IPS DF 6.9 (cell line): ENCODE measurements at regions not wholly inside any gene's neighbourhood (a gene's known extent, or its start where the extent isn't known, plus 50 kb on each side); places are given as distances from the start of the nearest gene placed in this dataset.
"Not testable (repeated sequence)": the region's sequence is repeated elsewhere in the genome, so short reads cannot be mapped to it uniquely, and the experiment has no call there.

Source experiments
- DNase-seq: peaks from one replicate; pipeline ENCODE4 v3.0.0-alpha.2; 2013; ENCODE audit warnings: low read depth, low spot score
- H3K27ac ChIP-seq: one replicate; pipeline ENCODE4 v1.5.1; 2013; ENCODE audit warnings: low read length, control low read depth
- H3K27me3 ChIP-seq: 2 replicates; pipeline ENCODE4 v1.6.1; 2013; ENCODE audit warnings: mild to moderate bottlenecking, low read length; ENCODE audit not compliant: control insufficient read depth, insufficient read depth
- H3K36me3 ChIP-seq: 2 replicates; pipeline ENCODE4 v1.6.1; 2013; ENCODE audit warnings: low read length; ENCODE audit not compliant: control insufficient read depth, insufficient read depth
- H3K4me1 ChIP-seq: 2 replicates; pipeline ENCODE4 v1.6.1; 2013; ENCODE audit warnings: low read length; ENCODE audit not compliant: control insufficient read depth, insufficient read depth
- H3K4me3 ChIP-seq: 2 replicates; pipeline ENCODE4 v1.5.1; 2013; ENCODE audit warnings: mild to moderate bottlenecking, low read length
- H3K9me3 ChIP-seq: 2 replicates; pipeline ENCODE4 v1.6.1; 2013; ENCODE audit warnings: low read length, inconsistent platforms; ENCODE audit not compliant: control insufficient read depth, insufficient read depth
- WGBS: extraction: QIAGEN DNeasy Blood & Tissue Kit; methylation state at CpG from one replicate; pipeline ENCODE4 v1.1.7; 2013; ENCODE audit warnings: mixed read lengths, missing lambda C conversion rate; ENCODE audit not compliant: insufficient read length, insufficient coverage; 5-methylcytosine and 5-hydroxymethylcytosine counted together

DNA sequence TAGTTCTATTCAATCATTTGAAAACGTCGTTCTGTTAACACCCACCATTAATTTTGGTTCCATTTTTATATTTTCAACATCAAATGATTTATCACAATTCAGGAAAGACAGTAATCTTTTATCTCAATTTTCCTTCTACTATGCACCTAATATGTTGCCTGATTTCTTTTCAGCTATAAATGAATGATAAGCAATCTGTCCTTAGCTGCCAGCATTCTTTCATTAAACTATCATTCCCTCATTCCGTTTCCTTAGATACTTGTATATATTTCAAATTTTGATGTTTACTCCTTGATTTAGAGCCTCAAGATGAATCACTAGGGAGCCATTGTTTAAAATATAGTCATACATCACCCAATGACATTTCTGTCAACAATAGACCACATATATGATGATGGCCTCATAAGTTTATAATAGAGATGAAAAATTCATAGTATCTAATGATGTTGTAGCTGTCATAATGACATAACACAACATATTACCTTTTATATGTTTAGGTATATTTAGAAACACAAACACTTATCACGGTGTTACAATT, 661.7 kb downstream of the IPMK start:
- no peak for DNase-seq
- no peaks in the 10 kb centered on the region for H3K36me3 ChIP-seq
- H3K9me3 ChIP-seq, result no peaks in the 10 kb centered on the region
- no peaks in the 10 kb centered on the region for H3K27me3 ChIP-seq
- 100% methylated on average over 1 of the region's 4 CpGs for WGBS
- H3K27ac ChIP-seq, result no peak overlapping the region
- no peaks in the 10 kb centered on the region for H3K4me1 ChIP-seq
- H3K4me3 ChIP-seq, result no peak overlapping the region

DNA sequence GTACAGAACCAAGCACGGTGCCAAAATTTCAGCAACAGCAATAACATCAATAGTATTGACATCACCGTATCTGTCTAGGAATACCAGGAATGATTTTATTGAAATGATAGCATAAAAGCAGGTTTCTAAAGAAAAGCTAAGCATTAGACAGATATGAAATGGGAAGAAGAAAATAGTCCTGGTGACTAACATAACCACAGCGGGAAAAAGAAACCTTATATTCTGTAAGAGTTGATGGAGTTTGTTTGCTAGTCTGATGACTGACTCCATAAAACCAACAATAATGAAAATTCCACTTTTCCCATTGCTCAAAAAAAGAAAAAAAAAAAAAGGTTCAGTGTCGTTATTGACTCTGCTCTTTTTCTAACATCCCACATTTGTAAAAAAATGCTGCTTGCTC, 668.3 kb downstream of the IPMK start:
- H3K27ac ChIP-seq, result no peak overlapping the region
- no peaks in the 10 kb centered on the region for H3K9me3 ChIP-seq
- H3K4me3 ChIP-seq, result no peak overlapping the region
- no peaks in the 10 kb centered on the region for H3K27me3 ChIP-seq
- WGBS, result no CpG with 5 or more reads among the region's 4 CpGs
- H3K36me3 ChIP-seq, result no peaks in the 10 kb centered on the region
- no peak for DNase-seq
- no peaks in the 10 kb centered on the region for H3K4me1 ChIP-seq

DNA sequence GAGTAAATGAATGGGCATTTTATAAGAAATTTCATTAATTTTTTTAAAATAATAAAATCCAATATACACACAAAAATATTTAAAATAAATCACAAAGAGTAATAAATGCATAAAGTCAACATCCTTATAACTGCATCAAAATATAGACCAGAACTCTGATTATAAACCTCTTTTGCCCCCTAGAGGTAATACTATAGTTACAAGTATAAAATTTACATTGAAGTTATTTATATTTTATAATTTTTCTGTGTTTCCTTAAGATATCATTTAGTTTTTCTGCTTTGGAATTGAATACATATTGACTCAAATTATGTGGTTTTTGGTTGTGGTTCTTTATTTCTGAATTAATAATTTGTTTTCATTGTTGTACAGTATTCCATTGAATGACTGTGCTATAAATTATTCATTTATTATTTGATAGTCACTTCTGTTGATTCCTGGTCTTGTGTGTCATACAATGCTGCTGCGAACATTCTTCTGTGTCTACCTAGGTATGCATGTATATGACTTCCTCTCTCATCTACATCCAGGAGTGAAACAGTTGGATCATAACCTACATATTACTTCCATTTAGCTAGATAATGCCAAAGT, 673.6 kb downstream of the IPMK start:
- H3K9me3 ChIP-seq, result no peaks in the 10 kb centered on the region
- WGBS, result no CpG with 5 or more reads among the region's 1 CpG
- no peak overlapping the region for H3K27ac ChIP-seq
- H3K4me1 ChIP-seq, result no peaks in the 10 kb centered on the region
- no peak for DNase-seq
- H3K4me3 ChIP-seq, result no peak overlapping the region
- no peaks in the 10 kb centered on the region for H3K36me3 ChIP-seq
- H3K27me3 ChIP-seq, result no peaks in the 10 kb centered on the region

DNA sequence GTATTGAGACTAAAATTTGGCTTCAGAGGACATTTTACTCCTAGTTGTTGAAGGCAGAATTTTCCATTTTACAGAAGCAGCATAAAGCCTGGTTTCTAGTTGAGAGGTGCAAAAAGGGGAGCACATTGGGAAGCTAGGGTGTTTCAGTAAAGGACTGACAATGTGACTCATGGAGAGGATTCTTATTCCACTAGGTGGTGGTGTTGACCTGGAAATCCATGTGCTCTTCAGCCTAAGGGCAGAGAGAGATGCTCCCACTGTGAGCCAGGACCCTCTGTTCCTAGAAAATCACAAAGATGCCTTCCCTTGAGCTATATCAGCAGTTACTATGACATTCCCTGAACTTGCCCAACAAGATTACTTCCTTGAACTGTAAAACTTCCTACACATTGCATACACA, 687.8 kb downstream of the IPMK start:
- Histone ChIP-seq H3K9me3 (0 out of 2 replicates have a peak, but pooled peaks cover 1% of the 10 kb centered on the region), H3K27ac (no peak overlapping the region), H3K27me3 (no peaks in the 10 kb centered on the region), H3K4me1 (no peaks in the 10 kb centered on the region), H3K4me3 (no peak overlapping the region), H3K36me3 (no peaks in the 10 kb centered on the region)
- DNase-seq, result peak; percentile 35

DNA sequence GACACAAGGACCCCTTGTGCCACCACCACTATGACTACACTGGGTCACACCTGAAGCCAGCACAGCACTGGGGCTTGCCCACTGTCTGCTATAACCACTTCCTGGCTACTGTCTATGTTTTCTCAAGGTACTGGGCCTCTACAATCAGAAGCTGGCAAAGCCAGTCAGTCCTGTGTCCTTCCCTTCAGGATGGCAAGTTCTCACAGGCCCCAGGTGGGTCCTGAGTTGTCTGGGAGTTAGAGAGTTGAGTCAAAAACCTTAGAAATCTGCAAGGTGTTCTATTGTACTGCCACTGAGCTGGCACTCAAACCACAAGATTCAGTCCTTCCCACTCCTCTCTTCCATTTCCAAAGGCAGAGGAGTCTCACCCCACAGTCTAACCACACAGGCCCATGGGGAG, 705.5 kb downstream of the IPMK start:
- Histone ChIP-seq H3K4me3 (no peak overlapping the region), H3K4me1 (no peaks in the 10 kb centered on the region), H3K9me3 (no peaks in the 10 kb centered on the region), H3K36me3 (no peaks in the 10 kb centered on the region), H3K27me3 (no peaks in the 10 kb centered on the region), H3K27ac (no peak overlapping the region)
- DNase-seq, result no peak

DNA sequence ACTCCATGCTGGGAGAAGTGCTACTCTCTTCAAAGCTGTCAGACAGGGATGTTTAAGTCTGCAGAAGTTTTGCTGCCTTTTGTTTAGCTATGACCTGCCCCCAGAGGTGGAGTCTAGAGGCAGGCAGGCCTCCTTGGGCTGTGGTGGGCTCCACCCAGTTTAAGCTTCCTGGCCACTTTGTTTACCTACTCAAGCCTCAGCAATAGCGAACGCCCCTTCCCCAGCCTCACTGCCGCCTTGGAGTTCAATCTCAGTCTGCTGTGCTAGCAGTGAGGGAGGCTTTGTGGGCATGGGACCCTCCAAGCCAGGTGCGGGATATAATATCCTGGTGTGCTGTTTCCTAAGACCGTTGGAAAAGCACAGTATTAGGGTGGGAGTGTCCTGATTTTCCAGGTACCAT, 715.9 kb downstream of the IPMK start:
- WGBS, result no CpG with 5 or more reads among the region's 5 CpGs
- not testable (repeated sequence) for H3K27me3 ChIP-seq, H3K9me3 ChIP-seq, H3K36me3 ChIP-seq, H3K27ac ChIP-seq, H3K4me3 ChIP-seq, H3K4me1 ChIP-seq, DNase-seq

DNA sequence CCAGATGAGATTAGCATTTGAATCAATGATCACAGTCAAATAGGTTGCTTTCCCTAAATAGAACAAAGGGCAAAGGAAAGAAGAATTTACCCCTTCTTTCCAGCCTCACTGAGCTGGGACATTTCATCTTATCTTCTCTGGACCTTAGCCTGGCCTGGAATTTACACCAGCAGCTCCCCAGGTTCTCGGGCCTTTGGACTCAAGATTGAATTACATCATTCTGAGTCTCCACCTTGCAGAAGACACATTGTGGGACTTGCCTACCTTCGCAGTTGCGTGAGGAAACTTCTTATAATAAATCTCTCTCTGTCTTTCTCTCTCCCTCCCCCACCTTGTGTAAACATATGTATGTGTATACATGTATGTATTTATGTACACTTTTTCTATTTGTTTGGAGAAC, 732.4 kb downstream of the IPMK start:
- no peak for DNase-seq
- Histone ChIP-seq H3K4me1 (no peaks in the 10 kb centered on the region; the same call in 1 of the 2 replicates), H3K36me3 (no peaks in the 10 kb centered on the region), H3K27me3 (no peaks in the 10 kb centered on the region), H3K9me3 (no peaks in the 10 kb centered on the region), H3K27ac (no peak overlapping the region), H3K4me3 (no peak overlapping the region)
- no CpG with 5 or more reads among the region's 3 CpGs for WGBS

DNA sequence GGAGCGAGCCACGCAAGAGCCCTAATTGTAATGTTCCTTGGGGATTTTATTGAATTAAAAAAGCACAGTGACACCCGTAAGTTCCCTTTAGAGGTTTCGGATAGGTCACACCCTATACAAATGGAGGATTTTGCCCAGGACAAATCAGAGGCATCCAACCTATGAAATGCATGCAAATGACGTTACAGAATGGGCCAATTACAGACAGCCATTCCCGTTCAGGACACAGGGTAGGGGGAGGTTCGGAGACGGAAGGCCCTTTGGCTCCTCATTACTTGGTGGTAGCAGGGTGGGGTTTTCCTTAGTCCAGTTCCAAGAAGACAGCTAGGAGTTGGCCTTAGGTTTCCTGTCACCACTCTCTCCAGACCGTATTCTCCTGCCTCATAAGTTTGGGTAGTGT, 754.1 kb downstream of the IPMK start:
- DNase-seq, result no peak

DNA sequence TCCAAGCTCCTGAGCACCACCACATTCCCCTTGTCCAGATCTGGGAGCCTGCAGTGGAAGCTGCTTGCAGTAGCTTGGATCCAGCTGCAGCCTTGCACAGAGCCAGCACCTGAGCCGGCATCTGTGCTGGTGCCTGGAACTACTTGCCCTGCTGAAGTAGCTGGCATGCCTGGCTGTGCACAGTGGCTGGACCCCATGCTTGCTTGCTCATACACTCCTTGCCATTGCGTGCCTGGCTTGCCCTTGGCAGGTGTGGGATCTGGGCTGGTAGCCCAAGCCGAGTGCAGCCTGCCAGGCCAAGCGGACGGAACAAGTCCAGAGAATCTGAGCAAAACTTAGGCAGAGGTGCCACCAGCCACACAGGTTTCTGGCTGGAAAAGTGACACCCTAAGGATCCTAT, 759.9 kb downstream of the IPMK start:
- Histone ChIP-seq H3K9me3 (no peaks in the 10 kb centered on the region), H3K27ac (no peak overlapping the region), H3K27me3 (no peaks in the 10 kb centered on the region), H3K4me3 (no peak overlapping the region), H3K4me1 (no peaks in the 10 kb centered on the region), H3K36me3 (no peaks in the 10 kb centered on the region)
- DNase-seq, result no peak
- no CpG with 5 or more reads among the region's 5 CpGs for WGBS

More for the DNA sequence above, 754.1 kb downstream of the IPMK start:
- H3K4me3 ChIP-seq, result no peak overlapping the region
- no peaks in the 10 kb centered on the region for H3K36me3 ChIP-seq
- no peaks in the 10 kb centered on the region for H3K9me3 ChIP-seq
- WGBS, result no CpG with 5 or more reads among the region's 9 CpGs
- H3K27me3 ChIP-seq, result no peaks in the 10 kb centered on the region
- no peak overlapping the region for H3K27ac ChIP-seq
- H3K4me1 ChIP-seq, result no peaks in the 10 kb centered on the region

DNA sequence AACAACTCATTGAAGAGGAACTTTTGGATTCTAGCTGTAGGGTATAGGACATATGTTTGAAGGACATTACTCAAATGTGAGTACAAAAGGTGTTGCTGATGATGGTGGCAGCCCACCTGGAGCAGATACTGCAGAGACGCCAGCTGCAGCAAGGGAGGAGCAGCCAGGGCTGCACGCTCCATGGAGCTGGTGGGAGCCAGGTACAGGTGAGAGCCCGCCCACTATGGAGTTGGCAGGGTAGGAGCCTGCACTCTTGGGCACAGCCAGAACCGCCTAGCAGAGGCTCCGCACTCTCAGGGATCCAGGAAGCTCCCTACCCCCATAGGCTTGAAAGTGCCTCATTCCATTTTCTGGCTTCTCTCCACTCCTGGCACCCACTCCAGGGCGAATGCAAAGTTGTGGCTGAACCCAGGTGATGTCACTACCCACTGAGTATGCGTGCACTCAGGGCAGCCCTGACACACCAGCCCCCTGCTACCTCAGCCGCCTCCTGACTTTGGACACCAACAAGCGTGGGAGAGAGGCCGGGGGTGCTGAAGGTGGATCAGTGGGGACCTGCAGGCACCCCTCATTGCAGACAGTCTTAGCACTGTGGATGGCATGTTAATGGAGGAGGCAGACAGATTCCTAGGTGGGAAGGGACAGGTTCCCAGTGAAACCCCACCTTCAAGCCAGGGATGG, 761.1 kb downstream of the IPMK start:
- no peak for DNase-seq
- no peaks in the 10 kb centered on the region for H3K4me1 ChIP-seq
- no peak overlapping the region for H3K27ac ChIP-seq
- no peaks in the 10 kb centered on the region for H3K27me3 ChIP-seq
- H3K4me3 ChIP-seq, result no peak overlapping the region
- no peaks in the 10 kb centered on the region for H3K36me3 ChIP-seq
- WGBS, result no CpG with 5 or more reads among the region's 10 CpGs
- no peaks in the 10 kb centered on the region for H3K9me3 ChIP-seq

DNA sequence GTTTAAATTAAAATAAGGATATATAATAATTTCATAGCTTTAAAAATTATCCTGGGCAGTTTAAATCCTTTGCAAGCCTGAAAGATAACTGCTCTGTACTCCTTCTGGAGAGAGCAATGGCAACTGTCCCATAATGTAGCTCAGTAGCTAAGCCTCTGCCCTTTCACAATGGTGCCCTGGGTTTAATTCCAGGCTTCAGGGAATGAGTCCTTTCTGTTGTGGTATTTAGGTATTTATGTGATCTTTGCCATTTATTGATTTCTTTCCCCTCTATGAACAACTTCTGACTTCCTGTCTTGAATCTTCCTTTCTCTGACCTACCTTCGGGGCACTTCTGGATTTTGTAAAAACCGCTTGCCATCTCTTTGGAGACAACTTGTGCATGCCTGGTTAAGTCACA, 773.2 kb downstream of the IPMK start:
- H3K27me3 ChIP-seq, result no peaks in the 10 kb centered on the region
- WGBS, result no CpG with 5 or more reads among the region's 2 CpGs
- H3K36me3 ChIP-seq, result no peaks in the 10 kb centered on the region
- no peak overlapping the region for H3K4me3 ChIP-seq
- no peaks in the 10 kb centered on the region for H3K4me1 ChIP-seq
- H3K9me3 ChIP-seq, result no peaks in the 10 kb centered on the region
- no peak for DNase-seq
- no peak overlapping the region for H3K27ac ChIP-seq
